ENCODE measurements at regions not wholly inside any gene's neighbourhood (a gene's known extent, or its start where the extent isn't known, plus 50 kb on each side); places are given as distances from the start of the nearest gene placed in this dataset.

DNA sequence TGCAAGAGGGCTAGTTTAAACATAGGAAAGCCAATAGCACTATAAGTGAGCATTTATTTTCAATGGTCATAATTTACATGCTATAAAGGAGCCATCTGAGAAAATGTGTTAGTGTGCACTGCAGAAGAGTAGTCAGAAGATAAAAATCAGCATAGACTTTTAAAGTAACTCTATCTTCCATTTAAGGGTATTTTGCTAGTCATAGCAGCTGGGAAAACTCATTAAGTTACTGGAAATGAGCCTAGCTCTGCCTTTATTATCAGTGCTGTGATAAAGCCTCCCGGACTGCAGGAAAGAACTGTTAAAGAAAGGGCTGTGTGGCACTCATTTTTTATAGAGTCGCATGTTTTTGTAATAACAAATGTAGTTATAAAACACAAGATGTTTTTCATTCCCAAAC lies 825.8 kb upstream of the POM121L12 start:
- DNase-seq (ENCODE audit: low read depth), result peak; percentile 18
- no peaks in the 10 kb centered on the region for H3K9me3 ChIP-seq (ENCODE audit: insufficient read depth, low read depth, low read length)
- no peak overlapping the region for H3K9ac ChIP-seq (ENCODE audit: low read length)
- no peak overlapping the region for H2AFZ ChIP-seq (ENCODE audit: low read depth, low read length)
- no peaks in the 10 kb centered on the region for H3K27me3 Mint-ChIP-seq (ENCODE audit: low read depth, unreplicated experiment)
- H3K9me3 Mint-ChIP-seq (ENCODE audit: unreplicated experiment), result no peaks in the 10 kb centered on the region
- H3K4me1 ChIP-seq (ENCODE audit: insufficient read depth, low read length), result no peaks in the 10 kb centered on the region
- H3K27ac ChIP-seq (ENCODE audit: low read depth, low read length), result no peak overlapping the region
- no peaks in the 10 kb centered on the region for H3K27me3 ChIP-seq (ENCODE audit: insufficient read depth, low read length)
- no peak overlapping the region for H3K4me3 Mint-ChIP-seq (ENCODE audit: unreplicated experiment)
- H3K27ac Mint-ChIP-seq (ENCODE audit: unreplicated experiment), result no peak overlapping the region
- no peaks in the 10 kb centered on the region for H4K20me1 ChIP-seq (ENCODE audit: insufficient read depth, low read length)
- H3K36me3 Mint-ChIP-seq (ENCODE audit: low read depth, unreplicated experiment), result no peaks in the 10 kb centered on the region
- H3K4me1 Mint-ChIP-seq (ENCODE audit: low read depth, unreplicated experiment), result no peaks in the 10 kb centered on the region
- no peaks in the 10 kb centered on the region for H3K36me3 ChIP-seq (ENCODE audit: insufficient read depth, low read length)
- no peak overlapping the region for H3K4me2 ChIP-seq (ENCODE audit: low read length)
- no peak overlapping the region for H3K4me3 ChIP-seq (ENCODE audit: insufficient read depth, low read depth, low read length)
- TF ChIP-seq EZH2 (IDR thresholded peaks at IDR 0.05; ENCODE audit: insufficient read depth, low read length), result no peak
- TF ChIP-seq, protein P1, sequence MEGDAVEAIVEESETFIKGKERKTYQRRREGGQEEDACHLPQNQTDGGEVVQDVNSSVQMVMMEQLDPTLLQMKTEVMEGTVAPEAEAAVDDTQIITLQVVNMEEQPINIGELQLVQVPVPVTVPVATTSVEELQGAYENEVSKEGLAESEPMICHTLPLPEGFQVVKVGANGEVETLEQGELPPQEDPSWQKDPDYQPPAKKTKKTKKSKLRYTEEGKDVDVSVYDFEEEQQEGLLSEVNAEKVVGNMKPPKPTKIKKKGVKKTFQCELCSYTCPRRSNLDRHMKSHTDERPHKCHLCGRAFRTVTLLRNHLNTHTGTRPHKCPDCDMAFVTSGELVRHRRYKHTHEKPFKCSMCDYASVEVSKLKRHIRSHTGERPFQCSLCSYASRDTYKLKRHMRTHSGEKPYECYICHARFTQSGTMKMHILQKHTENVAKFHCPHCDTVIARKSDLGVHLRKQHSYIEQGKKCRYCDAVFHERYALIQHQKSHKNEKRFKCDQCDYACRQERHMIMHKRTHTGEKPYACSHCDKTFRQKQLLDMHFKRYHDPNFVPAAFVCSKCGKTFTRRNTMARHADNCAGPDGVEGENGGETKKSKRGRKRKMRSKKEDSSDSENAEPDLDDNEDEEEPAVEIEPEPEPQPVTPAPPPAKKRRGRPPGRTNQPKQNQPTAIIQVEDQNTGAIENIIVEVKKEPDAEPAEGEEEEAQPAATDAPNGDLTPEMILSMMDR (IDR thresholded peaks at IDR 0.05; ENCODE audit: insufficient read depth, low read depth, low read length), result no peak
- no peaks in the 10 kb centered on the region for H3K79me2 ChIP-seq (ENCODE audit: insufficient read depth, low read length)
- no peak for FAIRE-seq

DNA sequence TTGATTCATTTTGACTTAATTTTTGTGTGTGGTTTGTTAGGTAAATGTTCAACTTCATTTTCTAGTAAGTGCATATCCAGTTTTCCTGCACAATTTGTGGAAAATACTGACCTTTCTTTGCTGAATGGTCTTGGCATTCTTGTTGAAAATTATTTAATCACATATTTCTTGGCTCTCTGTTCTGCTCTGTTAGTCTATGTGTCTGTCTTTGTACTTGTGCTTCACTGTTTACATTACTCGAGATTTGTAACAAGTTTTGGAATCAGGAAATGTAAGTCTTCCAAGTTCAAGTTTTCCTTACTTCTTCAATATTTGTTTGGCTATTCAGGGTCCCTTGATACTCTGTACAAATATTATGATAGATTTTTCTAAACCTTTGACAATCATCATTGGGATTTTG lies 838.2 kb upstream of the POM121L12 start:
- Histone ChIP-seq H3K36me3 (ENCODE audit: insufficient read depth, low read length) (no peaks in the 10 kb centered on the region), H3K4me1 (ENCODE audit: insufficient read depth, low read length) (no peaks in the 10 kb centered on the region), H3K4me2 (ENCODE audit: low read length) (no peak overlapping the region), H3K27me3 (ENCODE audit: insufficient read depth, low read length) (no peaks in the 10 kb centered on the region), H3K9ac (ENCODE audit: low read length) (no peak overlapping the region), H3K4me3 (ENCODE audit: insufficient read depth, low read depth, low read length) (no peak overlapping the region), H4K20me1 (ENCODE audit: insufficient read depth, low read length) (no peaks in the 10 kb centered on the region), H3K9me3 (ENCODE audit: insufficient read depth, low read depth, low read length) (no peaks in the 10 kb centered on the region), H3K27ac (ENCODE audit: low read depth, low read length) (no peak overlapping the region), H2AFZ (ENCODE audit: low read depth, low read length) (no peak overlapping the region), H3K79me2 (ENCODE audit: insufficient read depth, low read length) (no peaks in the 10 kb centered on the region)
- DNase-seq (ENCODE audit: low read depth) (no peak), FAIRE-seq (no peak)
- H3K27ac Mint-ChIP-seq (ENCODE audit: unreplicated experiment), result no peak overlapping the region
- no peaks in the 10 kb centered on the region for H3K27me3 Mint-ChIP-seq (ENCODE audit: low read depth, unreplicated experiment)
- H3K4me3 Mint-ChIP-seq (ENCODE audit: unreplicated experiment), result no peak overlapping the region
- no peaks in the 10 kb centered on the region for H3K4me1 Mint-ChIP-seq (ENCODE audit: low read depth, unreplicated experiment)
- TF ChIP-seq EZH2 (IDR thresholded peaks at IDR 0.05; ENCODE audit: insufficient read depth, low read length), result no peak
- TF ChIP-seq, protein P1 (IDR thresholded peaks at IDR 0.05; ENCODE audit: insufficient read depth, low read depth, low read length), result no peak
- H3K9me3 Mint-ChIP-seq (ENCODE audit: unreplicated experiment), result no peaks in the 10 kb centered on the region
- no peaks in the 10 kb centered on the region for H3K36me3 Mint-ChIP-seq (ENCODE audit: low read depth, unreplicated experiment)

DNA sequence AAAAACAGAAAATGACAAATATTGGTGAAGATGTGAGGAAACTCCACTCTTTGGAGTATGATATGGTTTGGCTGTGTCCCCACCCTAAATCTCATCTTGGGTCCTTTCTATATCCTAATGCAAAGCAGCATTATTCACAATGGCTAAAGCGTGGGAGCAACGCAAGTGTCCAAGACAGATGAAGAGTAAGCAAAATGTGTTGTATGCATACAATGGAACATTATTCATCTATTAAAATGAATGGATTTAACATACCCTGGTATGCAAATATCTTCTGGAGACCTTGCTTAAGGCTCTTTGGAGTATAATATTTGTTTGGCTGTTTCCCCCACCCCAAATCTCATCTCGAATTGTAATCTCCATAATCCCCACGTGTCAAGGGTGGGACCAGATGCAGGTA lies 839.8 kb upstream of the POM121L12 start:
- Mint-ChIP-seq H3K27me3 (ENCODE audit: low read depth, unreplicated experiment) (no peaks in the 10 kb centered on the region), H3K27ac (ENCODE audit: unreplicated experiment) (no peak overlapping the region), H3K4me3 (ENCODE audit: unreplicated experiment) (no peak overlapping the region), H3K4me1 (ENCODE audit: low read depth, unreplicated experiment) (no peaks in the 10 kb centered on the region), H3K9me3 (ENCODE audit: unreplicated experiment) (no peaks in the 10 kb centered on the region), H3K36me3 (ENCODE audit: low read depth, unreplicated experiment) (no peaks in the 10 kb centered on the region)
- TF ChIP-seq EZH2 (IDR thresholded peaks at IDR 0.05; ENCODE audit: insufficient read depth, low read length), result no peak
- TF ChIP-seq, protein P1 (IDR thresholded peaks at IDR 0.05; ENCODE audit: insufficient read depth, low read depth, low read length), result no peak
- no peak overlapping the region for H2AFZ ChIP-seq (ENCODE audit: low read depth, low read length)
- no peak overlapping the region for H3K9ac ChIP-seq (ENCODE audit: low read length)
- no peak overlapping the region for H3K27ac ChIP-seq (ENCODE audit: low read depth, low read length)
- no peak for DNase-seq (ENCODE audit: low read depth)
- H3K4me1 ChIP-seq (ENCODE audit: insufficient read depth, low read length), result no peaks in the 10 kb centered on the region
- no peaks in the 10 kb centered on the region for H3K36me3 ChIP-seq (ENCODE audit: insufficient read depth, low read length)
- H4K20me1 ChIP-seq (ENCODE audit: insufficient read depth, low read length), result no peaks in the 10 kb centered on the region
- no peak for FAIRE-seq
- no peak overlapping the region for H3K4me3 ChIP-seq (ENCODE audit: insufficient read depth, low read depth, low read length)
- H3K9me3 ChIP-seq (ENCODE audit: insufficient read depth, low read depth, low read length), result no peaks in the 10 kb centered on the region
- no peaks in the 10 kb centered on the region for H3K79me2 ChIP-seq (ENCODE audit: insufficient read depth, low read length)
- H3K4me2 ChIP-seq (ENCODE audit: low read length), result no peak overlapping the region
- H3K27me3 ChIP-seq (ENCODE audit: insufficient read depth, low read length), result no peaks in the 10 kb centered on the region

Measured in astrocyte (in vitro differentiated cells and primary cell).